ENCODE measurements at regions not wholly inside any gene's neighbourhood (a gene's known extent, or its start where the extent isn't known, plus 50 kb on each side); places are given as distances from the start of the nearest gene placed in this dataset.

DNA sequence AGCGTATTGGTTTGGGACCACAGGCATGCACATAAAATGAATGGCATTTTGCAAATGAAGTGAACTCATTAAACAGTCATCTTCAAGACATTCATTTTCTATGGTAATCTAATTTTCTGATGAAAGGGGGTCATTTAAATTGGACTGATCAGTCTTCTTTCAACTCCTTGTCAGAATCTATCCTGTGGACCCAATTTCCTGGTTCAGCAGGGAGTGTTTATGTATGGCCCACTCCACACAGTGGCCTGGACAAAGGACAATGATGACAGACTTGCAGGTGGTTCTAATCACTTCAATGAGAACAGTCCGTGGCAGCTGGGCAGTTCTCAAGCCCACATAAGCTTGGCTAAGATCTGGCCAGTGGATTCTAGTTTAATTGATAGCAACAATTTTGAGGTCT lies 448.1 kb downstream of the DCDC2C start:
- TF ChIP-seq SUZ12 (IDR thresholded peaks at IDR 0.05; ENCODE audit: extremely low read depth, insufficient read depth, insufficient read length) = no peak
- no peak for TF ChIP-seq ZNF274 (IDR thresholded peaks at IDR 0.05; ENCODE audit: low read depth, low read length)
- TF ChIP-seq YY1 (IDR thresholded peaks at IDR 0.05; ENCODE audit: insufficient read depth, insufficient read length) = no peak
- Histone ChIP-seq H3K9me3 (ENCODE audit: insufficient read depth, low read length) (no peaks in the 10 kb centered on the region), H3K27me3 (ENCODE audit: insufficient read depth, insufficient read length) (no peaks in the 10 kb centered on the region), H3K4me1 (ENCODE audit: insufficient read depth, insufficient read length) (no peaks in the 10 kb centered on the region), H3K4me3 (ENCODE audit: insufficient read length, low read depth) (no peak overlapping the region), H3K9ac (ENCODE audit: insufficient read length, low read depth) (no peak overlapping the region), H3K36me3 (ENCODE audit: insufficient read depth, insufficient read length, low read length) (no peaks in the 10 kb centered on the region)
- DNase-seq (ENCODE audit: low read depth, low spot score) = no peak

DNA sequence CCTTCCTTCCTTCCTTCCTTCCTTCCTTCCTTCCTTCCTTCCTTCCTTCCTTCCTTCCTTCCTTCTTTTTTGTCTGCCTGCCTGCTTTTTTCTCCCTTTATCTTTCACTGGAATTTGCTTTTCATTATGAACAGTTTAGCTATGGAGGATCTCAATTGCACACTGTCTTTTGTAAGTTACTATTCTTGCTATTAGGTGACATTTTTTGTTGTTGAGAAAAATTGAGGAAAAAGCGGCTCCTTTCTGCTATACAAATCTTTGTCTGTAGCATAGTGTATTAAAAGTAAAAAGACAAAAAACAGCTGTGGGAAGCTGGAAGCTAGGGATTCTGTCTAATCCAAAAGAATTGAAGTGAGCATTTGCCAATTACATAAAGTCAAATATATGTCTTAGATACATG lies 448.7 kb downstream of the DCDC2C start:
- Histone ChIP-seq H3K36me3 (ENCODE audit: insufficient read depth, insufficient read length, low read length) (no peaks in the 10 kb centered on the region), H3K9ac (ENCODE audit: insufficient read length, low read depth) (no peak overlapping the region), H3K27me3 (ENCODE audit: insufficient read depth, insufficient read length) (no peaks in the 10 kb centered on the region), H3K9me3 (ENCODE audit: insufficient read depth, low read length) (no peaks in the 10 kb centered on the region), H3K4me3 (ENCODE audit: insufficient read length, low read depth) (no peak overlapping the region), H3K4me1 (ENCODE audit: insufficient read depth, insufficient read length) (no peaks in the 10 kb centered on the region)
- no peak for TF ChIP-seq YY1 (IDR thresholded peaks at IDR 0.05; ENCODE audit: insufficient read depth, insufficient read length)
- no peak for TF ChIP-seq SUZ12 (IDR thresholded peaks at IDR 0.05; ENCODE audit: extremely low read depth, insufficient read depth, insufficient read length)
- TF ChIP-seq ZNF274 (IDR thresholded peaks at IDR 0.05; ENCODE audit: low read depth, low read length) = no peak
- no peak for DNase-seq (ENCODE audit: low read depth, low spot score)

DNA sequence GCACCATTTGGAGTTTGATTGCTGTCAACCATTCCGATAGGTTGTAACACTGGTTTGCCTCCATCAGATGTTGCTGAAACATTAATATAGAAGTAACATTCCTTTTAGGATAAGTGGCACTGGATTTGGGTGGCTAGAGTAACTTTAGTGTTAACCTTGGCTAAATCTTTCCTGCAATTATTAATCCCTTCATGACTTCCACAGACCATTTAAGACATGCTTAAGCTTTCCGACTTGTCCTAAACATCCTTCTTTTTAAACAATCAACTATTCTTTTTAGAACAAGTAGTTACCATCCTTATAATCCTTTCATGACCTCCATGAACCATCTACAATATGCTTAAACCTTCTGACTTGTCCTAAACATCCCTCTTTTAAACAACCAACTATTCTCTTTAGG lies 465.5 kb downstream of the DCDC2C start:
- no peak overlapping the region for H3K4me3 ChIP-seq (ENCODE audit: insufficient read length, low read depth)
- H3K9ac ChIP-seq (ENCODE audit: insufficient read length, low read depth) = no peak overlapping the region
- peaks cover 48% of the 10 kb centered on the region for H3K9me3 ChIP-seq (ENCODE audit: insufficient read depth, low read length)
- no peaks in the 10 kb centered on the region for H3K36me3 ChIP-seq (ENCODE audit: insufficient read depth, insufficient read length, low read length)
- H3K27me3 ChIP-seq (ENCODE audit: insufficient read depth, insufficient read length) = no peaks in the 10 kb centered on the region
- no peaks in the 10 kb centered on the region for H3K4me1 ChIP-seq (ENCODE audit: insufficient read depth, insufficient read length)
- TF ChIP-seq YY1 (IDR thresholded peaks at IDR 0.05; ENCODE audit: insufficient read depth, insufficient read length) (no peak), SUZ12 (IDR thresholded peaks at IDR 0.05; ENCODE audit: extremely low read depth, insufficient read depth, insufficient read length) (no peak), ZNF274 (IDR thresholded peaks at IDR 0.05; ENCODE audit: low read depth, low read length) (no peak)
- no peak for DNase-seq (ENCODE audit: low read depth, low spot score)

DNA sequence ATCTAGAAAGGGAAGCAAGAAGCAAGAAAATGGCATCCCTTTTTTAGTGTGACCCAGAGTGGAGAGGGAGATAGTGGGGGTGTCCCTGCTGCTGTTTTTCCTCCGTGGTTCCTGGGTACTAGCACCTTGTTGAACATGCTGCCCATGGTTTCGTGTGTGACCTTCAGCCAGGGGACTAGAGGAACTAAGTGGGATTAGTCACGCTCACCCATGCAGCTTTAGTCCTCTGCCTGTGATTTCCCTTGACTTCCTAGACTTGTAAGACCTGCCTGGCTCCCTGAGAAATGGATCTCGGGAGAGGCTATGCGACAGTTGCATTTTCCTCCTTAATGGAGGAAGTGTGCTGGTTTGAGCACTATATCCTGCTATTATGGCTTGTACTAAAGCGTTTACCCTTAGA lies 471.4 kb downstream of the DCDC2C start:
- no peaks in the 10 kb centered on the region for H3K36me3 ChIP-seq (ENCODE audit: insufficient read depth, insufficient read length, low read length)
- no peaks in the 10 kb centered on the region for H3K27me3 ChIP-seq (ENCODE audit: insufficient read depth, insufficient read length)
- TF ChIP-seq SUZ12 (IDR thresholded peaks at IDR 0.05; ENCODE audit: extremely low read depth, insufficient read depth, insufficient read length) (no peak), YY1 (IDR thresholded peaks at IDR 0.05; ENCODE audit: insufficient read depth, insufficient read length) (no peak), ZNF274 (IDR thresholded peaks at IDR 0.05; ENCODE audit: low read depth, low read length) (no peak)
- no peak overlapping the region for H3K9ac ChIP-seq (ENCODE audit: insufficient read length, low read depth)
- no peaks in the 10 kb centered on the region for H3K4me1 ChIP-seq (ENCODE audit: insufficient read depth, insufficient read length)
- peaks cover 45% of the 10 kb centered on the region for H3K9me3 ChIP-seq (ENCODE audit: insufficient read depth, low read length)
- no peak overlapping the region for H3K4me3 ChIP-seq (ENCODE audit: insufficient read length, low read depth)
- DNase-seq (ENCODE audit: low read depth, low spot score) = no peak

DNA sequence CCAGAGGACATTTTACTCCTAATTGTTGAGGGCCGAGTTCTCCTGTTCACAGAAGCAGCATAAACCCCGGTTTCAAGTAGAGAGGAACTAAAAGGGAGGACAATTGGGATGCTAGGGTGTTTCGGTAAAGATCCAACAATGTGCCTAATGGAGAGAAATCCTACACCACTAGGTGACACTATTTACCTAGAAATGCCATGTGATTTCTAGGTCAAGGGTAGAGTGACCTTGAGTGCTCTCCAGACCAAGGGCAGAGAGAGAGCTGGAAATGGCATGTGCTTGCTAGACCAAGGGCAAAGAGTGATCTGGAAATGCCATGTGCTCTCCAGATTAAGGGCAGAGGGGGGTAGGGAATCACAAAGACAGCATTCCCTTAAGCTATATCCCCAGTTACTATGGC lies 472.0 kb downstream of the DCDC2C start:
- Histone ChIP-seq H3K4me3 (ENCODE audit: insufficient read length, low read depth) (no peak overlapping the region), H3K9me3 (ENCODE audit: insufficient read depth, low read length) (peaks cover 42% of the 10 kb centered on the region), H3K9ac (ENCODE audit: insufficient read length, low read depth) (no peak overlapping the region), H3K4me1 (ENCODE audit: insufficient read depth, insufficient read length) (no peaks in the 10 kb centered on the region), H3K27me3 (ENCODE audit: insufficient read depth, insufficient read length) (no peaks in the 10 kb centered on the region), H3K36me3 (ENCODE audit: insufficient read depth, insufficient read length, low read length) (no peaks in the 10 kb centered on the region)
- TF ChIP-seq YY1 (IDR thresholded peaks at IDR 0.05; ENCODE audit: insufficient read depth, insufficient read length) = no peak
- no peak for TF ChIP-seq SUZ12 (IDR thresholded peaks at IDR 0.05; ENCODE audit: extremely low read depth, insufficient read depth, insufficient read length)
- TF ChIP-seq ZNF274 (IDR thresholded peaks at IDR 0.05; ENCODE audit: low read depth, low read length) = no peak
- no peak for DNase-seq (ENCODE audit: low read depth, low spot score)

DNA sequence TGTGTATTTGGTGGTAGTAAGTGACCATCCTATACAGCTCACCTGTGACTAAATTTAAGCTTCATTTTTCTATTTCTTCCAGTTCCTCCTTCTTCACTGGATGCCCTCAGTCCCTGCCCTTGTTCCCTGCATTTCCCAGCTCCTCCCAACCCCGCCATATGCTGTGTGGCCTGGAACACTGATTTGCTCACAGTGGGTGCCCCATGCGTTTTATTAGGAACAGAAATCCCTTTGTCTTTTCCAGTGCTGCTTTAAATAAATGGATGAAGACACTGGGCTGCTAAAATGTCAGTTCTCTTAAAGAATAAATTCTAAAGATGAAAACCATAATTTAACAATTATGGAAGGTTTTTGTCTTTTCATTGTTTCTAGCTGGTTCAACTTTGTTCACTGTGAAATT lies 477.3 kb downstream of the DCDC2C start:
- Histone ChIP-seq H3K4me1 (ENCODE audit: insufficient read depth, insufficient read length) (no peaks in the 10 kb centered on the region), H3K9ac (ENCODE audit: insufficient read length, low read depth) (no peak overlapping the region), H3K27me3 (ENCODE audit: insufficient read depth, insufficient read length) (no peaks in the 10 kb centered on the region), H3K36me3 (ENCODE audit: insufficient read depth, insufficient read length, low read length) (no peaks in the 10 kb centered on the region), H3K4me3 (ENCODE audit: insufficient read length, low read depth) (no peak overlapping the region), H3K9me3 (ENCODE audit: insufficient read depth, low read length) (peaks cover 8% of the 10 kb centered on the region; the same call in 1 of the 2 replicates)
- DNase-seq (ENCODE audit: low read depth, low spot score) = no peak
- TF ChIP-seq YY1 (IDR thresholded peaks at IDR 0.05; ENCODE audit: insufficient read depth, insufficient read length) = no peak
- no peak for TF ChIP-seq ZNF274 (IDR thresholded peaks at IDR 0.05; ENCODE audit: low read depth, low read length)
- TF ChIP-seq SUZ12 (IDR thresholded peaks at IDR 0.05; ENCODE audit: extremely low read depth, insufficient read depth, insufficient read length) = no peak

DNA sequence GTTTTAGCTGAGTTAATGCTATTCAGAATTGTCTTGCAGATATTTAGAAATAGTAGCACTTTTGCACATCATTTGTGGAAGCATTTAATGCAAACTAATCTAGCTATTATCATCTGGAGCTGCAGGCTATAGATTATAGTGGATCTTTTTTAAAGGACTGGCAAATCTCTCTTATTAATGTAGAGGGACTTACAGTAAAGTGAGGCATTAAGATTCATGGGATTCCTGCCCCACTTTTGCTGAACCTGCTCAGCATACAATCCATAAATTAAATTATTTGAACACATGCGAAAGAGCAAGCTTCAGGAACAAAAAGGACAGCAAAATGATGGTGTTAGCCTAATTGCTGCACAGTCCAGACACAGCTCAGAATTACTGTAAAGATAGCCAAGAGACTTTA lies 477.7 kb downstream of the DCDC2C start:
- Histone ChIP-seq H3K27me3 (ENCODE audit: insufficient read depth, insufficient read length) (no peaks in the 10 kb centered on the region), H3K9me3 (ENCODE audit: insufficient read depth, low read length) (peaks cover 3% of the 10 kb centered on the region; the same call in 1 of the 2 replicates), H3K9ac (ENCODE audit: insufficient read length, low read depth) (no peak overlapping the region), H3K36me3 (ENCODE audit: insufficient read depth, insufficient read length, low read length) (no peaks in the 10 kb centered on the region), H3K4me3 (ENCODE audit: insufficient read length, low read depth) (no peak overlapping the region), H3K4me1 (ENCODE audit: insufficient read depth, insufficient read length) (no peaks in the 10 kb centered on the region)
- DNase-seq (ENCODE audit: low read depth, low spot score) = no peak
- TF ChIP-seq ZNF274 (IDR thresholded peaks at IDR 0.05; ENCODE audit: low read depth, low read length) = no peak

DNA sequence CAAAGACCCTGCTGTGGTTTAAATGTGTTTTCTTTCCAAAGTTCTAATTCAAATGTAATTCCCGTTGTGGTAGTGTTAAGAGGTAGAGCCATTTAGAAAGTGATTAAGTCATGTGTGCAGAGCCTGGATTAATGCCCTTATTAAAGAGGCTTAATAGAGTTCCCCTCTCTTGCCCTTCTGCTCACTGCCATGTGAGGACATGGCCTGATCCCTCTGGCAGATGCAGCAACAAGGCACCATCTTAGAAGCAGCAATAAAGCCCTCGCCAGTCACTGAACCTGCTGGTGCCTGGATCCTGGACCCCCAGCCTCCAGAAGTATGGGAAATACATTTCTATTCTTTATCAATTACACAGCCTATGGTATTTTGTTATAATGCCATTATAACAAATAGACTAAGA lies 485.2 kb downstream of the DCDC2C start:
- Histone ChIP-seq H3K4me3 (ENCODE audit: insufficient read length, low read depth) (no peak overlapping the region), H3K27me3 (ENCODE audit: insufficient read depth, insufficient read length) (no peaks in the 10 kb centered on the region), H3K4me1 (ENCODE audit: insufficient read depth, insufficient read length) (no peaks in the 10 kb centered on the region), H3K9ac (ENCODE audit: insufficient read length, low read depth) (no peak overlapping the region), H3K36me3 (ENCODE audit: insufficient read depth, insufficient read length, low read length) (no peaks in the 10 kb centered on the region), H3K9me3 (ENCODE audit: insufficient read depth, low read length) (peaks cover 11% of the 10 kb centered on the region; the same call in 1 of the 2 replicates)
- TF ChIP-seq SUZ12 (IDR thresholded peaks at IDR 0.05; ENCODE audit: extremely low read depth, insufficient read depth, insufficient read length) (no peak), ZNF274 (IDR thresholded peaks at IDR 0.05; ENCODE audit: low read depth, low read length) (no peak)
- no peak for DNase-seq (ENCODE audit: low read depth, low spot score)
